ENCODE measurements at regions not wholly inside any gene's neighbourhood (a gene's known extent, or its start where the extent isn't known, plus 50 kb on each side); places are given as distances from the start of the nearest gene placed in this dataset.
A peak's percentile ranks its signal among the peaks of the same experiment; 100 is the strongest.

- no peak for DNase-seq
Measured at GRCh38 chr10:91040343-91040742, 119.5 kb upstream of the ANKRD1 start.

GRCh38 chr10:91042069-91042468, 121.2 kb upstream of the ANKRD1 start:
- no peak for DNase-seq

GRCh38 chr10:91043173-91043910, 122.5 kb upstream of the ANKRD1 start:
- DNase-seq = peak; percentile 2

- DNase-seq = no peak
Measured at GRCh38 chr10:91046869-91047268, 126.0 kb upstream of the ANKRD1 start.

GRCh38 chr10:91048380-91048779, 127.5 kb upstream of the ANKRD1 start:
- no peak for DNase-seq

- no peak for DNase-seq
Measured at GRCh38 chr10:91049296-91049987, 128.6 kb upstream of the ANKRD1 start.

- DNase-seq = no peak
Measured at GRCh38 chr10:91049988-91050360, 129.1 kb upstream of the ANKRD1 start.

- no peak for DNase-seq
Measured at GRCh38 chr10:91050371-91051034, 129.6 kb upstream of the ANKRD1 start.

- DNase-seq = peak; percentile 30
Measured at GRCh38 chr10:91051829-91052228, 130.9 kb upstream of the ANKRD1 start.

GRCh38 chr10:91054325-91054724, 133.4 kb upstream of the ANKRD1 start:
- no peak for DNase-seq

GRCh38 chr10:91061187-91061586, 140.3 kb upstream of the ANKRD1 start:
- DNase-seq = no peak

GRCh38 chr10:91061608-91062007, 140.7 kb upstream of the ANKRD1 start:
- DNase-seq = no peak

GRCh38 chr10:91062091-91062490, 141.2 kb upstream of the ANKRD1 start:
- no peak for DNase-seq

- no peak for DNase-seq
Measured at GRCh38 chr10:91071786-91072185, 148.7 kb upstream of the PCGF5 start.

- DNase-seq = no peak
Measured at GRCh38 chr10:91073286-91073979, 147.0 kb upstream of the PCGF5 start.

GRCh38 chr10:91076991-91077548, 143.4 kb upstream of the PCGF5 start:
- DNase-seq = no peak

GRCh38 chr10:91077549-91078071, 142.9 kb upstream of the PCGF5 start:
- peak; percentile 59 for DNase-seq

- DNase-seq = no peak
Measured at GRCh38 chr10:91080776-91081175, 139.7 kb upstream of the PCGF5 start.

- DNase-seq = no peak
Measured at GRCh38 chr10:91082447-91082846, 138.0 kb upstream of the PCGF5 start.

GRCh38 chr10:91088300-91089140, 131.9 kb upstream of the PCGF5 start:
- DNase-seq = no peak

GRCh38 chr10:91090761-91091529, 129.5 kb upstream of the PCGF5 start:
- DNase-seq = no peak
